Breast epithelium (tissue), 3 donors: ENCODE measurements at regions not wholly inside any gene's neighbourhood (a gene's known extent, or its start where the extent isn't known, plus 50 kb on each side); places are given as distances from the start of the nearest gene placed in this dataset.
"Not testable (repeated sequence)": the region's sequence is repeated elsewhere in the genome, so short reads cannot be mapped to it uniquely, and the experiment has no call there.

ENCODE experiments used
- POLR2A ChIP-seq: fragments of 450-650 bp; IDR thresholded peaks from one replicate; pipeline ENCODE4 v1.6.1; 2016; ENCODE audit warnings: antibody characterized with exemption, mild to moderate bottlenecking, moderate library complexity
- POLR2AphosphoS5 ChIP-seq, 3 donors: sonication (generic); formaldehyde crosslinking; IDR thresholded peaks; one replicate each; pipeline ENCODE4 v1.6.1; 2017; ENCODE audit warnings: antibody characterized with exemption in 3 of 3
- TF ChIP-seq, protein P1 (sequence below), 3 donors: fragments of 450-650 bp; IDR thresholded peaks; one replicate each; pipeline ENCODE4 v1.5.1; 2016 to 2017; ENCODE audit warnings: antibody characterized with exemption in 3 of 3, mild to moderate bottlenecking in 3 of 3, moderate library complexity in 3 of 3

DNA sequence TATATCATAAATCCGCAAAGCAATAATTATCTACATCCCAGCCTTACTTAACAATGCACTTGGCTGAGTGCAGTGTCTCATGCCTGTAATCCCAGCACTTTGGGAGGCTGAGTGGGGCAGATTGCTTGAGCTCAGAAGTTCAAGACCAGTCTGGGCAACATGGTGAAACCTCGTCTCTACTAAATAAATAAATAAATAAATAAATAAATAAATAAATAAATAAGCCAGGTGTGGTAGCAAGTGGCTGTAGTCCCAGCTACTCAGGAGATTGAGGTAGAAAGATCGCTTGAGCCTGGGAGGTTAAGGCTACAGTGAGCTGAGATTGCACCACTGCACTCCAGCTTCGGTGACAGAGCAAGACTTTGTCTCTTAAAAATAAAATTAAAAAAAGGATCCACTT lies 898.1 kb downstream of the DNAJB9 start:
- TF ChIP-seq, protein P1, sequence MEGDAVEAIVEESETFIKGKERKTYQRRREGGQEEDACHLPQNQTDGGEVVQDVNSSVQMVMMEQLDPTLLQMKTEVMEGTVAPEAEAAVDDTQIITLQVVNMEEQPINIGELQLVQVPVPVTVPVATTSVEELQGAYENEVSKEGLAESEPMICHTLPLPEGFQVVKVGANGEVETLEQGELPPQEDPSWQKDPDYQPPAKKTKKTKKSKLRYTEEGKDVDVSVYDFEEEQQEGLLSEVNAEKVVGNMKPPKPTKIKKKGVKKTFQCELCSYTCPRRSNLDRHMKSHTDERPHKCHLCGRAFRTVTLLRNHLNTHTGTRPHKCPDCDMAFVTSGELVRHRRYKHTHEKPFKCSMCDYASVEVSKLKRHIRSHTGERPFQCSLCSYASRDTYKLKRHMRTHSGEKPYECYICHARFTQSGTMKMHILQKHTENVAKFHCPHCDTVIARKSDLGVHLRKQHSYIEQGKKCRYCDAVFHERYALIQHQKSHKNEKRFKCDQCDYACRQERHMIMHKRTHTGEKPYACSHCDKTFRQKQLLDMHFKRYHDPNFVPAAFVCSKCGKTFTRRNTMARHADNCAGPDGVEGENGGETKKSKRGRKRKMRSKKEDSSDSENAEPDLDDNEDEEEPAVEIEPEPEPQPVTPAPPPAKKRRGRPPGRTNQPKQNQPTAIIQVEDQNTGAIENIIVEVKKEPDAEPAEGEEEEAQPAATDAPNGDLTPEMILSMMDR (IDR thresholded peaks at IDR 0.05): not testable (repeated sequence)
- TF ChIP-seq POLR2A; POLR2AphosphoS5 (IDR thresholded peaks at IDR 0.05): not testable (repeated sequence)
